CD14-positive monocyte (primary cell): ENCODE measurements at regions not wholly inside any gene's neighbourhood (a gene's known extent, or its start where the extent isn't known, plus 50 kb on each side); places are given as distances from the start of the nearest gene placed in this dataset.

ENCODE experiments used
- DNase-seq, 3 donors: peaks; one replicate each; pipeline ENCODE4 v3.0.0-alpha.2; 2011 to 2022
- H2AFZ ChIP-seq: 2 replicates; pipeline ENCODE4 v1.6.0; 2012; ENCODE audit warnings: mild to moderate bottlenecking, low read depth, low read length, inconsistent platforms; ENCODE audit not compliant: insufficient read depth, poor library complexity, severe bottlenecking
- H3K27ac ChIP-seq, 2 donors: 1 replicate in 1 of 2; 2 replicates in 1 of 2; pipeline ENCODE4 v1.5.1; 2012 to 2013; ENCODE audit warnings: low read length in 2 of 2, control low read depth in 1 of 2, inconsistent platforms in 1 of 2, low read depth in 1 of 2, mild to moderate bottlenecking in 1 of 2
- H3K27me3 ChIP-seq, 2 donors: one replicate each; pipeline versions ENCODE4 v1.6.0 to v1.6.1; 2011 to 2013; ENCODE audit warnings: low read length in 2 of 2; ENCODE audit not compliant: control insufficient read depth in 2 of 2, insufficient read depth in 2 of 2
- H3K36me3 ChIP-seq, 2 donors: replicated peaks in 1 of 2; 1 replicate in 1 of 2; 2 replicates in 1 of 2; pipeline versions ENCODE4 v1.5.1 to v1.6.1; 2012 to 2013; ENCODE audit warnings: low read length in 2 of 2, control low read depth in 1 of 2, inconsistent platforms in 1 of 2, mild to moderate bottlenecking in 1 of 2; ENCODE audit not compliant: insufficient read depth in 2 of 2, control insufficient read depth in 1 of 2
- H3K4me1 ChIP-seq, 2 donors: 1 replicate in 1 of 2; 2 replicates in 1 of 2; pipeline versions ENCODE4 v1.5.1 to v1.6.1; 2012 to 2013; ENCODE audit warnings: low read length in 2 of 2, control low read depth in 1 of 2, inconsistent platforms in 1 of 2, mild to moderate bottlenecking in 1 of 2, moderate library complexity in 1 of 2; ENCODE audit not compliant: insufficient read depth in 2 of 2, control insufficient read depth in 1 of 2
- H3K4me2 ChIP-seq: replicated peaks from 2 replicates; pipeline ENCODE3; 2012; ENCODE audit warnings: low read length, moderate library complexity, mild to moderate bottlenecking; ENCODE audit not compliant: poor library complexity, severe bottlenecking; ENCODE audit errors: extremely low read depth
- H3K4me3 ChIP-seq, 3 experiments: fragments of 200-600 bp in 1 of 3; sonication (generic) in 1 of 3; replicated peaks in 1 of 3; 1 replicate in 2 of 3; 2 replicates in 1 of 3; pipeline ENCODE4 v1.5.1; 2011 to 2013; ENCODE audit warnings: low read length in 3 of 3, mild to moderate bottlenecking in 3 of 3, control low read depth in 2 of 3, low read depth in 2 of 3, inconsistent platforms in 1 of 3, moderate library complexity in 1 of 3
- H3K79me2 ChIP-seq: 2 replicates; pipeline ENCODE4 v1.6.0; 2012; ENCODE audit warnings: mild to moderate bottlenecking, control low read depth, inconsistent platforms, low read length, moderate library complexity; ENCODE audit not compliant: insufficient read depth
- H3K9ac ChIP-seq: 2 replicates; pipeline ENCODE4 v1.6.0; 2017; ENCODE audit warnings: low read length, mild to moderate bottlenecking; ENCODE audit not compliant: insufficient read depth, poor library complexity, severe bottlenecking
- H3K9me3 ChIP-seq, 2 donors: replicated peaks in 1 of 2; 1 replicate in 1 of 2; 2 replicates in 1 of 2; pipeline versions ENCODE4 v1.5.1 to v1.6.1; 2012 to 2013; ENCODE audit warnings: low read length in 2 of 2, control low read depth in 1 of 2; ENCODE audit not compliant: control insufficient read depth in 1 of 2, insufficient read depth in 1 of 2
- H4K20me1 ChIP-seq: 2 replicates; pipeline ENCODE4 v1.6.0; 2012; ENCODE audit warnings: mild to moderate bottlenecking, low read length, control low read depth, moderate library complexity; ENCODE audit not compliant: insufficient read depth
- H3K27ac Mint-ChIP-seq, 7 donors: one replicate each; pipeline ENCODE4 v1.8.0; 2020; ENCODE audit warnings: mild to moderate bottlenecking in 7 of 7, mixed read lengths in 7 of 7, moderate library complexity in 6 of 7, inconsistent platforms in 2 of 7
- H3K27me3 Mint-ChIP-seq, 3 donors: one replicate each; pipeline ENCODE4 v1.8.0; 2021 to 2022; ENCODE audit warnings: low read depth in 3 of 3, mild to moderate bottlenecking in 3 of 3, mixed read lengths in 3 of 3, moderate library complexity in 3 of 3, inconsistent platforms in 1 of 3
- H3K36me3 Mint-ChIP-seq, 2 donors: one replicate each; pipeline ENCODE4 v1.8.0; 2020; ENCODE audit warnings: mixed read lengths in 2 of 2, inconsistent platforms in 1 of 2, mild to moderate bottlenecking in 1 of 2
- H3K4me1 Mint-ChIP-seq: one replicate; pipeline ENCODE4 v1.8.0; 2020; ENCODE audit warnings: mild to moderate bottlenecking, mixed read lengths
- H3K4me3 Mint-ChIP-seq, 2 donors: one replicate each; pipeline ENCODE4 v1.8.0; 2020; ENCODE audit warnings: mild to moderate bottlenecking in 2 of 2, mixed read lengths in 2 of 2, moderate library complexity in 1 of 2
- H3K9me3 Mint-ChIP-seq, 7 donors: one replicate each; pipeline ENCODE4 v1.8.0; 2020 to 2022; ENCODE audit warnings: mixed read lengths in 7 of 7, mild to moderate bottlenecking in 6 of 7, moderate library complexity in 6 of 7, inconsistent platforms in 2 of 7
- CTCF ChIP-seq: fragments of 200-600 bp; IDR thresholded peaks from one replicate; pipeline ENCODE4 v1.8.0; 2022; ENCODE audit warnings: antibody characterized with exemption, mild to moderate bottlenecking
- WGBS: methylation state at CpG from one replicate; pipeline ENCODE4 v1.1.5; 2013; ENCODE audit warnings: missing lambda C conversion rate; ENCODE audit not compliant: insufficient coverage; 5-methylcytosine and 5-hydroxymethylcytosine counted together
- intact Hi-C, 2 donors: fragments of 100-400 bp; cut with micrococcal nuclease; formaldehyde crosslinking; loops; one replicate each; pipeline versions ENCODE4 v1.15.0 to v1.15.1; 2023

GRCh38 chr7:15932318-15932717 is 245.8 kb upstream of the MEOX2 start:
- Mint-ChIP-seq H3K36me3 (no peaks in the 10 kb centered on the region), H3K27me3 (no peaks in the 10 kb centered on the region), H3K27ac (no peak overlapping the region), H3K4me3 (no peak overlapping the region), H3K4me1 (no peaks in the 10 kb centered on the region), H3K9me3 (peaks cover 0 to 9% (median 3%) of the 10 kb centered on the region in 7 donors)
- intact Hi-C loops: no loop called here
- no peak overlapping the region for H3K9ac ChIP-seq
- WGBS: no CpG with 5 or more reads among the region's 1 CpG
- DNase-seq: no peak
- no peaks in the 10 kb centered on the region for H3K36me3 ChIP-seq
- H3K27ac ChIP-seq: no peak overlapping the region
- no peak overlapping the region for H3K4me3 ChIP-seq
- no peak for TF ChIP-seq CTCF
- H3K79me2 ChIP-seq: no peaks in the 10 kb centered on the region
- no peak overlapping the region for H3K4me2 ChIP-seq
- H3K27me3 ChIP-seq: no peaks in the 10 kb centered on the region
- no peaks in the 10 kb centered on the region for H3K9me3 ChIP-seq
- H2AFZ ChIP-seq: no peak overlapping the region
- H3K4me1 ChIP-seq: no peaks in the 10 kb centered on the region
- no peaks in the 10 kb centered on the region for H4K20me1 ChIP-seq

- Mint-ChIP-seq H3K27me3 (no peaks in the 10 kb centered on the region), H3K9me3 (peaks cover 0 to 13% (median 9%) of the 10 kb centered on the region in 7 donors), H3K36me3 (no peaks in the 10 kb centered on the region), H3K4me3 (no peak overlapping the region), H3K4me1 (no peaks in the 10 kb centered on the region), H3K27ac (no peak overlapping the region)
- Histone ChIP-seq H3K4me1 (no peaks in the 10 kb centered on the region), H3K27ac (no peak overlapping the region), H3K79me2 (no peaks in the 10 kb centered on the region), H4K20me1 (no peaks in the 10 kb centered on the region), H3K36me3 (no peaks in the 10 kb centered on the region), H3K4me3 (no peak overlapping the region), H3K4me2 (no peak overlapping the region), H3K9ac (no peak overlapping the region), H3K9me3 (peaks cover 0 to 11% of the 10 kb centered on the region in 2 donors), H3K27me3 (no peaks in the 10 kb centered on the region), H2AFZ (no peak overlapping the region)
- no CpG with 5 or more reads among the region's 1 CpG for WGBS
- no peak for DNase-seq
- TF ChIP-seq CTCF: no peak
- intact Hi-C loops: no loop called here
Measured at GRCh38 chr7:15929411-15929810, 242.9 kb upstream of the MEOX2 start.
